Endothelial cell of umbilical vein (primary cell): ENCODE measurements at regions not wholly inside any gene's neighbourhood (a gene's known extent, or its start where the extent isn't known, plus 50 kb on each side); places are given as distances from the start of the nearest gene placed in this dataset.

Source experiments
- BruUV-seq: library from RNA; stranded (reverse); fragments of 400-500 nt; replicated peaks from 2 replicates; lab custom pipeline; 2021; lab: Mats Ljungman, UMichigan
- CTCF ChIA-PET: fragments of 300-600, 350-600 bp; sonication (Branson Sonifier 250); formaldehyde crosslinking; loops from one replicate; lab custom pipeline; 2021; ENCODE audit warnings: antibody characterized with exemption, inconsistent platforms; lab: Charles Lee
- POLR2A ChIA-PET: fragments of 300-600, 350-600 bp; sonication (Branson Sonifier 250); formaldehyde crosslinking; loops from one replicate; lab custom pipeline; 2021; ENCODE audit warnings: antibody characterized with exemption, inconsistent platforms; lab: Charles Lee
- DNase-seq: peaks from one replicate; pipeline ENCODE4 v3.0.0-alpha.2; 2011; ENCODE audit warnings: low read depth, low spot score
- FAIRE-seq: peaks from 2 replicates; lab custom pipeline; 2011; peaks lifted over from hg19 to GRCh38; lab: Jason Lieb, UNC
- H2AFZ ChIP-seq: 2 replicates; pipeline ENCODE4 v1.6.0; 2012; ENCODE audit warnings: low read depth, low read length, control low read depth, inconsistent platforms
- H3K27ac ChIP-seq: 2 replicates; pipeline ENCODE4 v1.5.1; 2011; ENCODE audit warnings: low read depth, mild to moderate bottlenecking, control low read depth, low read length, moderate library complexity; ENCODE audit not compliant: insufficient read depth
- H3K27me3 ChIP-seq, 2 experiments: 2 replicates each; pipeline versions ENCODE4 v1.6.0 to v1.6.1; 2011; ENCODE audit warnings: low read length in 2 of 2, mixed read lengths in 1 of 2; ENCODE audit not compliant: control insufficient read depth in 2 of 2, insufficient read depth in 2 of 2
- H3K36me3 ChIP-seq, 2 experiments: 2 replicates in 1 of 2; 3 replicates in 1 of 2; pipeline ENCODE4 v1.5.1; 2011; ENCODE audit warnings: low read length in 2 of 2, mild to moderate bottlenecking in 1 of 2, moderate library complexity in 1 of 2; ENCODE audit not compliant: control insufficient read depth in 2 of 2, insufficient read depth in 2 of 2; ENCODE audit errors: extremely low read depth in 1 of 2
- H3K4me1 ChIP-seq: 3 replicates; pipeline ENCODE4 v1.5.1; 2011; ENCODE audit warnings: mild to moderate bottlenecking, low read length; ENCODE audit not compliant: control insufficient read depth, insufficient read depth; ENCODE audit errors: extremely low read depth
- H3K4me2 ChIP-seq: 2 replicates; pipeline ENCODE4 v1.6.1; 2011; ENCODE audit warnings: low read length, control low read depth, mixed read lengths; ENCODE audit not compliant: insufficient read depth
- H3K4me3 ChIP-seq, 3 experiments: fragments of 200-600 bp in 1 of 3; sonication (generic), shearing (Covaris generic) in 1 of 3; replicated peaks in 1 of 3; 2 replicates each; pipeline ENCODE4 v1.5.1; 2011 to 2016; ENCODE audit warnings: control low read depth in 3 of 3, low read length in 3 of 3, mild to moderate bottlenecking in 2 of 3, inconsistent platforms in 1 of 3, low read depth in 1 of 3, moderate library complexity in 1 of 3; ENCODE audit not compliant: insufficient read depth in 1 of 3
- H3K79me2 ChIP-seq: 2 replicates; pipeline ENCODE4 v1.6.0; 2012; ENCODE audit warnings: low read length, inconsistent platforms; ENCODE audit not compliant: control insufficient read depth, insufficient read depth
- H3K9ac ChIP-seq: replicated peaks from 2 replicates; pipeline ENCODE3; 2011; ENCODE audit warnings: low read length, control low read depth; ENCODE audit not compliant: insufficient read depth; ENCODE audit errors: extremely low read depth
- H3K9me1 ChIP-seq: replicated peaks from 3 replicates; pipeline ENCODE4 v1.6.0; 2011; ENCODE audit warnings: mild to moderate bottlenecking, low read length; ENCODE audit not compliant: control insufficient read depth, insufficient read depth; ENCODE audit errors: extremely low read depth
- H3K9me3 ChIP-seq: replicated peaks from 2 replicates; pipeline ENCODE4 v1.5.1; 2012; ENCODE audit warnings: low read length, inconsistent platforms; ENCODE audit not compliant: control insufficient read depth, insufficient read depth
- H4K20me1 ChIP-seq: replicated peaks from 2 replicates; pipeline ENCODE3; 2011; ENCODE audit warnings: mild to moderate bottlenecking, low read length; ENCODE audit not compliant: control insufficient read depth, insufficient read depth; ENCODE audit errors: extremely low read depth
- CTCF ChIP-seq, 2 donors: IDR thresholded peaks; 1 replicate in 1 of 2; 2 replicates in 1 of 2; pipeline ENCODE4 v1.5.1; 2011; ENCODE audit warnings: low read length in 2 of 2, mild to moderate bottlenecking in 2 of 2, moderate library complexity in 2 of 2, control low read depth in 1 of 2, inconsistent platforms in 1 of 2, low read depth in 1 of 2; ENCODE audit not compliant: insufficient read depth in 1 of 2; ENCODE audit errors: extremely low read depth in 1 of 2
- EZH2 ChIP-seq: IDR thresholded peaks from 2 replicates; pipeline ENCODE4 v1.6.1; 2012; ENCODE audit warnings: borderline replicate concordance, low read depth, mild to moderate bottlenecking, moderate library complexity, low read length, inconsistent platforms; ENCODE audit not compliant: severe bottlenecking
- FOS ChIP-seq: IDR thresholded peaks from 2 replicates; pipeline ENCODE4 v1.6.1; 2011; ENCODE audit warnings: mild to moderate bottlenecking, low read length, moderate library complexity, borderline replicate concordance; ENCODE audit not compliant: insufficient read depth
- GATA2 ChIP-seq: IDR thresholded peaks from 2 replicates; pipeline ENCODE4 v1.7.0; 2011; ENCODE audit warnings: low read depth, mild to moderate bottlenecking, moderate library complexity, mixed read lengths, low read length; ENCODE audit not compliant: insufficient read length, insufficient read depth
- JUN ChIP-seq: IDR thresholded peaks from 2 replicates; pipeline ENCODE4 v1.6.1; 2011; ENCODE audit warnings: borderline replicate concordance, low read depth; ENCODE audit not compliant: insufficient read length, insufficient read depth
- MAX ChIP-seq: IDR thresholded peaks from 2 replicates; pipeline ENCODE4 v1.6.1; 2011; ENCODE audit not compliant: insufficient read depth, insufficient read length
- MYC ChIP-seq: IDR thresholded peaks from one replicate; pipeline ENCODE4 v1.6.1; 2011; ENCODE audit warnings: mild to moderate bottlenecking, low read depth, low read length
- POLR2A ChIP-seq: IDR thresholded peaks from 2 replicates; pipeline ENCODE4 v1.6.1; 2012; ENCODE audit warnings: low read depth, mild to moderate bottlenecking, control low read depth, low read length
- POLR2AphosphoS5 ChIP-seq: IDR thresholded peaks from 2 replicates; pipeline ENCODE4 v1.6.1; 2012; ENCODE audit warnings: low read depth, mild to moderate bottlenecking, control low read depth, low read length, moderate library complexity; ENCODE audit not compliant: insufficient read depth
- dilution Hi-C: fragments of 300-500 bp; cut with MboI; formaldehyde crosslinking; loops from one replicate; pipeline ENCODE4 v1.15.0; 2019; ENCODE audit warnings: low sequenced_read_pairs; ENCODE audit not compliant: extremely low pct_ligation_motif_present
- intact Hi-C: fragments of 100-400 bp; cut with micrococcal nuclease; formaldehyde crosslinking; loops from one replicate; pipeline ENCODE4 v1.10.0; 2022

GRCh38 chr6:128803911-128804310 is 79.0 kb upstream of the LAMA2 start:
- dilution Hi-C loops: no loop called here
- ChIA-PET CTCF (interaction anchor here (0.7 to 1.8 kb wide), 4 partner anchors 13 to 567 kb away, joined by 3 to 8 read pairs (median 4); no protein-coding TSS in a partner anchor), POLR2A (no interaction called here)
- peaks cover 10% of the 10 kb centered on the region for H3K4me1 ChIP-seq
- no peaks in the 10 kb centered on the region for H3K79me2 ChIP-seq
- H3K27me3 ChIP-seq: peaks cover 0 to 9% of the 10 kb centered on the region in 2 experiments
- intact Hi-C loops: no loop called here
- TF ChIP-seq GATA2 (peak; percentile 12), CTCF (IDR thresholded peaks at IDR 0.05; ENCODE audit: extremely low read depth in 1 of 2, insufficient read depth in 1 of 2, low read depth in 1 of 2, low read length in 2 of 2) (no peak), POLR2A (no peak), POLR2AphosphoS5 (peak; percentile 53), MYC (no peak), EZH2 (no peak), FOS (peak; percentile 74), JUN (peak; percentile 24), MAX (no peak)
- H3K9me3 ChIP-seq: no peaks in the 10 kb centered on the region
- H3K9ac ChIP-seq: no peak overlapping the region
- DNase-seq (peak; percentile 75), FAIRE-seq (peak; percentile 42)
- H4K20me1 ChIP-seq: no peaks in the 10 kb centered on the region
- H2AFZ ChIP-seq: peak overlapping the region; percentile 72
- H3K36me3 ChIP-seq: no peaks in the 10 kb centered on the region
- H3K4me2 ChIP-seq: peak overlapping the region; percentile 51
- no peak overlapping the region for H3K4me3 ChIP-seq
- peak overlapping the region; percentile 55 for H3K27ac ChIP-seq
- no peaks in the 10 kb centered on the region for H3K9me1 ChIP-seq
- no TSS peak for BruUV-seq
